PFSK-1 (cell line): ENCODE measurements at regions not wholly inside any gene's neighbourhood (a gene's known extent, or its start where the extent isn't known, plus 50 kb on each side); places are given as distances from the start of the nearest gene placed in this dataset.

Experiments
- FOXP2 ChIP-seq: optimal IDR thresholded peaks from 2 replicates; pipeline ENCODE3; 2011; ENCODE audit warnings: borderline replicate concordance, control low read depth, inconsistent platforms; ENCODE audit not compliant: insufficient read depth; ENCODE audit errors: extremely low read length, extremely low read depth
- POLR2AphosphoS5 ChIP-seq: IDR thresholded peaks from 2 replicates; pipeline ENCODE4 v1.6.1; 2012; ENCODE audit warnings: low read depth, mild to moderate bottlenecking, control low read depth, low read length, moderate library complexity
- SIN3A ChIP-seq: IDR thresholded peaks from 2 replicates; pipeline ENCODE4 v1.6.1; 2012; ENCODE audit warnings: mild to moderate bottlenecking, low read length, moderate library complexity, borderline replicate concordance; ENCODE audit not compliant: insufficient read depth
- TAF1 ChIP-seq: IDR thresholded peaks from 2 replicates; pipeline ENCODE4 v1.6.1; 2012; ENCODE audit warnings: low read length, control low read depth, borderline replicate concordance; ENCODE audit not compliant: insufficient read depth
- TF ChIP-seq, protein P1 (sequence below), 2 experiments: IDR thresholded peaks; 2 replicates each; pipeline versions ENCODE4 v1.6.1 to v1.8.0; 2011 to 2012; ENCODE audit warnings: low read depth in 2 of 2, low read length in 2 of 2, control low read depth in 1 of 2, inconsistent platforms in 1 of 2, mild to moderate bottlenecking in 1 of 2, moderate library complexity in 1 of 2; ENCODE audit not compliant: insufficient read depth in 1 of 2

DNA sequence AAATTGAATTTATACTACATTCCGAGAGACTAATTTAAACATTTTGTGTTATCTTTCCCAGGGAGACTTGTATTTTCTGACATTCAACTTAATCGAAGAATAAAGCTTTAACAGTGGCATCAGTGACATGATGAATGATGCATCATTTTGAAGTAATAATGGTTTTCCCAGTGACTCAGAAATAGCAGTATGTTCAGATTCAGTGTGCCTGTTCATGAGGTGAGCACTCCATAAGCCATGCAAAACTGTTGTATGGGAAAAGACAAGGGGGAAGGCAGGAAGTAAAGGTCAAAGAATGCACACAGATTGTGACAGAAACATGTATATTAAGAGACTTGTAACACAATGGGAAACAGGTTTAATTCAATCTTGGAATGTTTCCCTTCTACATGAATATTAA lies 1348.2 kb upstream of the GJE1 start:
- no peak for TF ChIP-seq TAF1
- no peak for TF ChIP-seq FOXP2
- no peak for TF ChIP-seq SIN3A
- TF ChIP-seq, protein P1, sequence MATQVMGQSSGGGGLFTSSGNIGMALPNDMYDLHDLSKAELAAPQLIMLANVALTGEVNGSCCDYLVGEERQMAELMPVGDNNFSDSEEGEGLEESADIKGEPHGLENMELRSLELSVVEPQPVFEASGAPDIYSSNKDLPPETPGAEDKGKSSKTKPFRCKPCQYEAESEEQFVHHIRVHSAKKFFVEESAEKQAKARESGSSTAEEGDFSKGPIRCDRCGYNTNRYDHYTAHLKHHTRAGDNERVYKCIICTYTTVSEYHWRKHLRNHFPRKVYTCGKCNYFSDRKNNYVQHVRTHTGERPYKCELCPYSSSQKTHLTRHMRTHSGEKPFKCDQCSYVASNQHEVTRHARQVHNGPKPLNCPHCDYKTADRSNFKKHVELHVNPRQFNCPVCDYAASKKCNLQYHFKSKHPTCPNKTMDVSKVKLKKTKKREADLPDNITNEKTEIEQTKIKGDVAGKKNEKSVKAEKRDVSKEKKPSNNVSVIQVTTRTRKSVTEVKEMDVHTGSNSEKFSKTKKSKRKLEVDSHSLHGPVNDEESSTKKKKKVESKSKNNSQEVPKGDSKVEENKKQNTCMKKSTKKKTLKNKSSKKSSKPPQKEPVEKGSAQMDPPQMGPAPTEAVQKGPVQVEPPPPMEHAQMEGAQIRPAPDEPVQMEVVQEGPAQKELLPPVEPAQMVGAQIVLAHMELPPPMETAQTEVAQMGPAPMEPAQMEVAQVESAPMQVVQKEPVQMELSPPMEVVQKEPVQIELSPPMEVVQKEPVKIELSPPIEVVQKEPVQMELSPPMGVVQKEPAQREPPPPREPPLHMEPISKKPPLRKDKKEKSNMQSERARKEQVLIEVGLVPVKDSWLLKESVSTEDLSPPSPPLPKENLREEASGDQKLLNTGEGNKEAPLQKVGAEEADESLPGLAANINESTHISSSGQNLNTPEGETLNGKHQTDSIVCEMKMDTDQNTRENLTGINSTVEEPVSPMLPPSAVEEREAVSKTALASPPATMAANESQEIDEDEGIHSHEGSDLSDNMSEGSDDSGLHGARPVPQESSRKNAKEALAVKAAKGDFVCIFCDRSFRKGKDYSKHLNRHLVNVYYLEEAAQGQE (IDR thresholded peaks at IDR 0.05; ENCODE audit: insufficient read depth in 1 of 2, low read depth in 2 of 2, low read length in 2 of 2), result no peak
- no peak for TF ChIP-seq POLR2AphosphoS5

DNA sequence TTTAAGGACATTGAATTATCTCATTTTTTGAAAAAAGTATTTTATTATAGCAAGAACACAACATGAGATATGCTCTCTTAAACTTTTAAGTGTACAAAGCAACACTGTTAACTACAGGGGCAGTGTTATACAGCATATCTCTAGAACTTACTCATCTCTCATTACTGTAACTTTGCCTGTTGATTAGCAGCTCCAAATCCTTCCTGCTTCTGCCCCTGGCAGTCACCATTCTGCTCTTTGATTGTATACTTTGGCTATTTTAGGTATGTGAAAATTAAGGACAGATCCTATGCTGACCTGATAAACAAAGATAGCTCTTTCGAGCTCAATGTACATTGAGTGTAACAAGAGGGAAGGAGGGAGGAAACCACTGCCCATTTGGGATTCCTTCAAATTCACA lies 1349.8 kb upstream of the GJE1 start:
- TF ChIP-seq, protein P1 (IDR thresholded peaks at IDR 0.05; ENCODE audit: insufficient read depth in 1 of 2, low read depth in 2 of 2, low read length in 2 of 2), result no peak
- TF ChIP-seq POLR2AphosphoS5, result no peak
- no peak for TF ChIP-seq TAF1
- no peak for TF ChIP-seq FOXP2
- TF ChIP-seq SIN3A, result no peak

DNA sequence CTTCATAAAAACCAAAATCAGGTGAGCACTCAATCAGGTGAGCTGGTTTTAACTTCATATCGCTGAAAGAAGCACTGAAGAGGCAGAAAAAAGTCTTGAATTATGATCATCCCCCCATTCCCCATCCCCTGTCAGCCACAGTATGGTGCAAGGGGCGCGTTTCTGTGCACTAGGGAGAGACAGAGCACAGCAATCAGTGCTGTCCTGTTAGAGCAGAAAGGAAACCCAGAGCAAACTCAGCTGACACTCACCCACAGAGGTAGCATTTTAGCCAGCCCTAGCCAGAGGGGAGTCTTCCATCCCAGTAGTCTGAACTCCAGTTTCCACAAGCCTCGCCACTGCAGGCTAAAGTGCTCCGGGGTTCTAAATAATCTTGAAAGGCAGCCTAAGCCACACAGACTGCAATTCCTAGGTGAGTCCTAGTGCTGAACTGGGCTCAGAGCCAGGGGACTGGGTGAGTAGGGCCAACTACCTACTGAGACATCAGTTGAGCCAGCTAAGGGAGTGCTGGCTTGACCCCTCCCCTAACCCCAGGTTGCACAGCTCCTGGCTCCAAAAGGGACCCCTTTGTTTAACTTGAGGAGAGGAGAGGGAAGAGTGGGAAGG lies 1352.6 kb upstream of the GJE1 start:
- TF ChIP-seq FOXP2 (no peak), POLR2AphosphoS5 (no peak), SIN3A (no peak), TAF1 (no peak)
- TF ChIP-seq, protein P1 (IDR thresholded peaks at IDR 0.05; ENCODE audit: insufficient read depth in 1 of 2, low read depth in 2 of 2, low read length in 2 of 2), result no peak

GRCh38 chr6:140779341-140779740 lies 1353.4 kb upstream of the GJE1 start:
- TF ChIP-seq, protein P1 (IDR thresholded peaks at IDR 0.05; ENCODE audit: insufficient read depth in 1 of 2, low read depth in 2 of 2, low read length in 2 of 2), result no peak
- TF ChIP-seq POLR2AphosphoS5, result no peak
- no peak for TF ChIP-seq SIN3A
- TF ChIP-seq FOXP2, result no peak
- no peak for TF ChIP-seq TAF1

DNA sequence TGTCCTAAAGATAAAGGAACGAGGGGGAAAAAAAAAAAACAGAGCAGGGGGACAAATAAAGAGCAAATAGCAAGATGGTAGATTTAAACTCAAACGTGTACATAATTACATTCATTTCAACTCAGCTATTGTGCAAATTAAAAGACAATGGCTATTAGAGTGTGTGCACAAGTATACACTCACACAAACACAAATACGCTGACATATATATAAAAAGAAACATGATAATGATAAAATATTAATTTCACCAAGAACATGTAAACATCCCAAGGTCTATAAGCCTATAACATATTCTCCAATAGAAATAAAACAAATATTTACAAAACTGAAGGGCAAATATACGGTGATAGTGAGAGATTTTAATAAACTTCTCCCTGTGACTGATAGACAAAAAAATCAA lies 1354.9 kb upstream of the GJE1 start:
- TF ChIP-seq POLR2AphosphoS5, result no peak
- no peak for TF ChIP-seq SIN3A
- TF ChIP-seq, protein P1 (IDR thresholded peaks at IDR 0.05; ENCODE audit: insufficient read depth in 1 of 2, low read depth in 2 of 2, low read length in 2 of 2), result no peak
- TF ChIP-seq FOXP2, result no peak
- TF ChIP-seq TAF1, result no peak
